ENCODE measurements at regions not wholly inside any gene's neighbourhood (a gene's known extent, or its start where the extent isn't known, plus 50 kb on each side); places are given as distances from the start of the nearest gene placed in this dataset.

DNA sequence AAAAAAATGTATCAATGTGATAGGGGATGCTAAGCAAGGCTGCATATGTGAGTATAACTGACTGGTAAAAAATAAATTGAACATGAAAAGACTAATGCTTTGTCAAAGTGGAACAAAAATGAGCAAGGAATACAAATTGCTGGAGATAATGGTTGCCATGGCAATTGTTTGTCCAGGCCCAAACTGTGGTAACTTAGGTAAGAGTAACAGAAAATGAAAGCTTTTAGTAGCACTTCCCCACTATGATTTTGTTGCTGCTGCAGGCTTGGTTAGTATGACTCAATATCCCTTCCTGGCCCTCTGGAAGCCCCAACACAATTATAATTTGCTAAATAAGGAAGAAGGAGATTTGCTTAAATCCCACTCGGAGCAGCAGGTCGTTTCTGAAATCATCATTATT is 577.1 kb downstream of the DOK5 start:
- TF ChIP-seq, protein P1, sequence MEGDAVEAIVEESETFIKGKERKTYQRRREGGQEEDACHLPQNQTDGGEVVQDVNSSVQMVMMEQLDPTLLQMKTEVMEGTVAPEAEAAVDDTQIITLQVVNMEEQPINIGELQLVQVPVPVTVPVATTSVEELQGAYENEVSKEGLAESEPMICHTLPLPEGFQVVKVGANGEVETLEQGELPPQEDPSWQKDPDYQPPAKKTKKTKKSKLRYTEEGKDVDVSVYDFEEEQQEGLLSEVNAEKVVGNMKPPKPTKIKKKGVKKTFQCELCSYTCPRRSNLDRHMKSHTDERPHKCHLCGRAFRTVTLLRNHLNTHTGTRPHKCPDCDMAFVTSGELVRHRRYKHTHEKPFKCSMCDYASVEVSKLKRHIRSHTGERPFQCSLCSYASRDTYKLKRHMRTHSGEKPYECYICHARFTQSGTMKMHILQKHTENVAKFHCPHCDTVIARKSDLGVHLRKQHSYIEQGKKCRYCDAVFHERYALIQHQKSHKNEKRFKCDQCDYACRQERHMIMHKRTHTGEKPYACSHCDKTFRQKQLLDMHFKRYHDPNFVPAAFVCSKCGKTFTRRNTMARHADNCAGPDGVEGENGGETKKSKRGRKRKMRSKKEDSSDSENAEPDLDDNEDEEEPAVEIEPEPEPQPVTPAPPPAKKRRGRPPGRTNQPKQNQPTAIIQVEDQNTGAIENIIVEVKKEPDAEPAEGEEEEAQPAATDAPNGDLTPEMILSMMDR (conservative IDR thresholded peaks at IDR 0.05): no peak
- H3K4me3 Mint-ChIP-seq: no peak overlapping the region
- no peak overlapping the region for H3K9ac ChIP-seq (ENCODE audit: extremely low read depth, insufficient read length, low read length)
- no peak overlapping the region for H3K4ac ChIP-seq (ENCODE audit: low read depth, low read length)
- H3K9me3 ChIP-seq (ENCODE audit: control insufficient read depth, low read depth, low read length): no peaks in the 10 kb centered on the region
- H3K23ac ChIP-seq (ENCODE audit: insufficient read length, low read depth, low read length): no peak overlapping the region
- H3K4me1 Mint-ChIP-seq: 0 out of 4 replicates have a peak, but pooled peaks cover 0 to 3% of the 10 kb centered on the region in 2 experiments
- DNase-seq: no peak
- no peaks in the 10 kb centered on the region for H4K20me1 ChIP-seq (ENCODE audit: control insufficient read depth, insufficient read depth, insufficient read length)
- no peak overlapping the region for H4K5ac ChIP-seq (ENCODE audit: insufficient read length, low read depth, low read length)
- no peaks in the 10 kb centered on the region for H3K27me3 ChIP-seq (ENCODE audit: insufficient read depth, low read length)
- no peak overlapping the region for H3K14ac ChIP-seq (ENCODE audit: insufficient read depth, low read length)
- H3K18ac ChIP-seq (ENCODE audit: insufficient read length, low read depth, low read length): no peak overlapping the region
- no peaks in the 10 kb centered on the region for H3K79me1 ChIP-seq (ENCODE audit: insufficient read depth, low read depth, low read length, poor library complexity, severe bottlenecking)
- no peaks in the 10 kb centered on the region for H3K4me1 ChIP-seq (ENCODE audit: insufficient read depth, low read length)
- WGBS (ENCODE audit: extremely low coverage, insufficient read length, low lambda C conversion rate): no CpG with 5 or more reads among the region's 2 CpGs
- H4K91ac ChIP-seq (ENCODE audit: insufficient read length, low read depth, low read length): no peak overlapping the region
- H3K79me2 ChIP-seq (ENCODE audit: insufficient read depth, low read length): no peaks in the 10 kb centered on the region
- no peak overlapping the region for H3T11ph ChIP-seq (ENCODE audit: low read length)
- H3K9me3 Mint-ChIP-seq: no peaks in the 10 kb centered on the region; a peak in 1 of 5 replicates
- H2BK12ac ChIP-seq (ENCODE audit: insufficient read length, low read depth, low read length): no peak overlapping the region
- H2BK15ac ChIP-seq (ENCODE audit: low read depth, low read length): no peak overlapping the region
- no peak overlapping the region for H2BK120ac ChIP-seq (ENCODE audit: low read depth, low read length, poor library complexity, severe bottlenecking)
- H3K56ac ChIP-seq (ENCODE audit: insufficient read length, low read depth, low read length): no peak overlapping the region
- no peaks in the 10 kb centered on the region for H3K36me3 Mint-ChIP-seq (ENCODE audit: insufficient read depth in 1 of 3, low read depth in 3 of 3)
- no peaks in the 10 kb centered on the region for H3K23me2 ChIP-seq (ENCODE audit: insufficient read length, low read depth, low read length, poor library complexity, severe bottlenecking)
- H2AK5ac ChIP-seq (ENCODE audit: insufficient read length, low read length): no peak overlapping the region
- no peak overlapping the region for H3K4me2 ChIP-seq (ENCODE audit: insufficient read depth, insufficient read length, low read length)
- no peak overlapping the region for H3K27ac ChIP-seq (ENCODE audit: insufficient read length, low read depth, low read length)
- no peak overlapping the region for H3K27ac Mint-ChIP-seq
- no peak overlapping the region for H4K8ac ChIP-seq (replicated peaks; ENCODE audit: insufficient read length, low read depth, low read length)
- no peak overlapping the region for H2BK20ac ChIP-seq (ENCODE audit: low read depth, low read length, poor library complexity, severe bottlenecking)
- H2AFZ ChIP-seq (ENCODE audit: low read length): no peak overlapping the region
- H3K27me3 Mint-ChIP-seq (ENCODE audit: low read depth): 0 out of 2 replicates have a peak, but pooled peaks cover 2% of the 10 kb centered on the region
- no peak overlapping the region for H2BK5ac ChIP-seq (ENCODE audit: insufficient read length, low read length)

All from H9 (cell line).